ENCODE measurements at regions not wholly inside any gene's neighbourhood (a gene's known extent, or its start where the extent isn't known, plus 50 kb on each side); places are given as distances from the start of the nearest gene placed in this dataset.

- TF ChIP-seq CTCF (IDR thresholded peaks at IDR 0.05; ENCODE audit: poor library complexity, severe bottlenecking) (no peak), EP300 (conservative IDR thresholded peaks at IDR 0.05; ENCODE audit: poor library complexity, severe bottlenecking) (no peak), EZH2 (IDR thresholded peaks at IDR 0.05; ENCODE audit: borderline replicate concordance, insufficient read depth, low read length, poor library complexity, severe bottlenecking) (no peak)
Observed at GRCh38 chr3:194042927-194043326, 93.0 kb upstream of the HES1 start.

All from neural cell (in vitro differentiated cells).